PC-3 (cell line): ENCODE measurements at regions not wholly inside any gene's neighbourhood (a gene's known extent, or its start where the extent isn't known, plus 50 kb on each side); places are given as distances from the start of the nearest gene placed in this dataset.

ENCODE experiments used
- EZH2 ChIP-seq: fragments of 300-600 bp; sonication (generic); IDR thresholded peaks from one replicate; pipeline ENCODE4 v1.6.1; 2017; ENCODE audit warnings: antibody characterized with exemption, mild to moderate bottlenecking, low read length; ENCODE audit not compliant: unreplicated experiment
- TF ChIP-seq, protein P1 (sequence below): fragments of 300-600 bp; sonication (generic); conservative IDR thresholded peaks from 2 replicates; pipeline ENCODE4 v1.5.1; 2017; ENCODE audit warnings: antibody characterized with exemption, low read depth, mild to moderate bottlenecking, low read length

DNA sequence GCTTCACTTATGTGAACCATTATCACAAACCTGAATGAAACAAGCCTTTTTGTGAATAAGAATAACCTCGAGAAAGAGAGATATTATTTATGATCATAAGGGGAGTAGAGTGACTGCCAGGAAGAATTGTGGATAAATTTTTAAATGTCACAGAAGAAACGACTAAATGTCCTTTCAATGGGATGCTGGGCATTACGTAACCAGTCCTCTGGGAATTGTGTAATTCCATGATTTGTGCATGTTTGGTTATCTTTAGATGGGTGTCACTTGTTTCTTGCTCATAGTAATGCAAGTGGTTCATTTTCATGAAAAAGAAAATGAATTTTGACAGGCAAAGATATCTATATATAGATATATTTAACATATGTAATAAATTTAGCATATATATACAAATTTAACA lies 379.5 kb upstream of the AGTR1 start:
- no peak for TF ChIP-seq EZH2
- TF ChIP-seq, protein P1, sequence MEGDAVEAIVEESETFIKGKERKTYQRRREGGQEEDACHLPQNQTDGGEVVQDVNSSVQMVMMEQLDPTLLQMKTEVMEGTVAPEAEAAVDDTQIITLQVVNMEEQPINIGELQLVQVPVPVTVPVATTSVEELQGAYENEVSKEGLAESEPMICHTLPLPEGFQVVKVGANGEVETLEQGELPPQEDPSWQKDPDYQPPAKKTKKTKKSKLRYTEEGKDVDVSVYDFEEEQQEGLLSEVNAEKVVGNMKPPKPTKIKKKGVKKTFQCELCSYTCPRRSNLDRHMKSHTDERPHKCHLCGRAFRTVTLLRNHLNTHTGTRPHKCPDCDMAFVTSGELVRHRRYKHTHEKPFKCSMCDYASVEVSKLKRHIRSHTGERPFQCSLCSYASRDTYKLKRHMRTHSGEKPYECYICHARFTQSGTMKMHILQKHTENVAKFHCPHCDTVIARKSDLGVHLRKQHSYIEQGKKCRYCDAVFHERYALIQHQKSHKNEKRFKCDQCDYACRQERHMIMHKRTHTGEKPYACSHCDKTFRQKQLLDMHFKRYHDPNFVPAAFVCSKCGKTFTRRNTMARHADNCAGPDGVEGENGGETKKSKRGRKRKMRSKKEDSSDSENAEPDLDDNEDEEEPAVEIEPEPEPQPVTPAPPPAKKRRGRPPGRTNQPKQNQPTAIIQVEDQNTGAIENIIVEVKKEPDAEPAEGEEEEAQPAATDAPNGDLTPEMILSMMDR = no peak
